HG03558 (cell line): ENCODE measurements at regions not wholly inside any gene's neighbourhood (a gene's known extent, or its start where the extent isn't known, plus 50 kb on each side); places are given as distances from the start of the nearest gene placed in this dataset.
"Not testable (repeated sequence)": the region's sequence is repeated elsewhere in the genome, so short reads cannot be mapped to it uniquely, and the experiment has no call there.

Experiments used
- ATAC-seq: cut with Tn5 transposase; IDR thresholded peaks from one replicate; pipeline ENCODE4 v1.9.1; 2021; ENCODE audit warnings: moderate number of reproducible peaks; ENCODE audit not compliant: unreplicated experiment; ENCODE audit errors: extremely low read depth

DNA sequence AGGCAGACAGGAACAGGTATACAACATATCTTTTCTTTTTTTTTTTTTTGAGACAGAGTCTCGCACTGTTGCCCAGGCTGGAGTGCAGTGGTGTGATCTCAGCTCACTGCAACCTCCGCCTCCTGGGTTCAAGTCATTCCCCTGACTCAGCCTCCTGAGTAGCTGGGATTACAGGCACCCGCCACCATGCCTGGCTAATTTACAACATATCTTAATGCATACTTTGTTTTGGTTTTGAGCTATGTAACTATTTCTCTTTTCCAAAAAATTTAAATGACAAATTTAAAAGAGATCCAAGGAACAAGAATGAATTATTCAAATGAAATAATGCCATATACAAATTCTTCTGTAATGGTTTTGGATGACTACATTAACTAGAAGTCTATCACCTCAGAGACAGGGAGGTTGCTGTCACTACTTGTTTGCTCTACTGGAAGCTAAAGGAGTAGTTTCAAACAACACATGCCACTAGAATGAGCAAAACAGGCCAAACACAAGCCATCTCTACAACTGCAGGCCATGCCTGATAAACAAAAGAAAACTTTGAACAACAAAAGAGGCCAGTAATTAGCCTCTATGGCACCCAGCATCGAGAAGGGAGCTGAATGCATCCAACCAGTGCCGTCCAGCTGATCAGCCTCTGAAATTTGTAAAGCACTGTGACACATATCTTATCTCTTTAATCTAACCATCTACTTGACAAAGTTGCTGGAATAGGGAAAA lies 133.6 kb upstream of the VOPP1 start:
- ATAC-seq: not testable (repeated sequence)

DNA sequence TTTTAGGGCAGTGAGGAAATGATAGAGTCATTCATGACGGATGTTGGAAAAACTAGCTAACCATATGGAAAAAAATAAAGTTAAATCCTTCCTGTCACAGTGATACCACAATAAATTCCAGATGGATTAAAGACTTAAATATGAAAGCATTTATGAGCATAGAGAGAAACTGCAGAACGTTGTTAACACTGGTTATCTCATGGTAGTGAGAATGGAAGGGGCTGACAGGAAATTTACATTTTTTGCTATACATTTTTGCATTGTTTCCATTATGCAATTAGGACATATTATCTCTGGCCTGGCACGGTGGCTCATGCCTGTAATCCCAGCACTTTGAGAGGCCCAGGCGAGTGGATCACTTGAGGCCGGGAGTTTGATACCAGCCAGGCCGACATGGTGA lies 130.5 kb upstream of the VOPP1 start:
- not testable (repeated sequence) for ATAC-seq

- not testable (repeated sequence) for ATAC-seq
These were observed 127.1 kb upstream of the VOPP1 start for GRCh38 chr7:55699450-55699842.

- ATAC-seq: peak; percentile 95
These were observed 126.5 kb upstream of the VOPP1 start for GRCh38 chr7:55698607-55699449.

DNA sequence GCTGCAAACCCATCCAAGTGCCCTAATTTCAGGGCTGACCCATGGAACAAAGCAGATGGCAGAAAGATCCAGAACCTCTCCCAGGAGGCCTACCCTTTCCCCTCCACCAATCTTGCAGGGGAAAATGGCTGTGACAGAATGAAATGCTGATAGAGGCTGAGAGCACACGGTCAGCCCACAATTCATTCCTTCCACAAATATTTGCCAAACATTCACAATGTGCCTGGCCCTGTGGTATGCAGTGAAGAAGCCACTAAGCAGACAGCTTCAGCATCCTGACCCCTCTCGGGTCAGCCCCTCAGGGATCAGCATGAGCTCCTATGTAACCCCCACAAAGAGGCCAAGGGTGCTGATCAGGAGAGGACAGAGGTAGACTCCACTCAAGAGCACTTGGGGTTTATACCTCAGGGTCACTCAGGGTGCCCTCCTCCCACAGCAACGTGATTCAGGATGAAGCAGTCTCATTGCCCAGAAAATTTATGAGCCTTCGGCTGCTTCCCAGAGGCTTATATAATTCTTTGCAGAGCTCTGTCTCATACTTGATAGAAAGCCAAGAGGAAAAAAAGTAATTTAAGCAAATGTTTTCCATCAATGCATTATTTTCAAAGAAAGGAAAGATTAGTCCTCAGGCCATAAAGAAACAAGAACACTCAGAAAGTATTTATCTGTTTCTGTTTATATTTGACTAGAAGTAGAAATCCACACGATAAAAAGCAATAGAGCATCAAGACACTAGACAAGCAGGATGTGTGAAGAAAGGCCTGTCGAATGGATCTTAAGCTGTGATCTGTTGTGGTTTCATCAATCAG lies 123.8 kb upstream of the VOPP1 start:
- not testable (repeated sequence) for ATAC-seq

- not testable (repeated sequence) for ATAC-seq
These were observed 122.2 kb upstream of the VOPP1 start for GRCh38 chr7:55694484-55694883.

GRCh38 chr7:55688684-55689681 lies 116.7 kb upstream of the VOPP1 start:
- ATAC-seq: not testable (repeated sequence)

GRCh38 chr7:55688261-55688660 lies 116.0 kb upstream of the VOPP1 start:
- not testable (repeated sequence) for ATAC-seq

DNA sequence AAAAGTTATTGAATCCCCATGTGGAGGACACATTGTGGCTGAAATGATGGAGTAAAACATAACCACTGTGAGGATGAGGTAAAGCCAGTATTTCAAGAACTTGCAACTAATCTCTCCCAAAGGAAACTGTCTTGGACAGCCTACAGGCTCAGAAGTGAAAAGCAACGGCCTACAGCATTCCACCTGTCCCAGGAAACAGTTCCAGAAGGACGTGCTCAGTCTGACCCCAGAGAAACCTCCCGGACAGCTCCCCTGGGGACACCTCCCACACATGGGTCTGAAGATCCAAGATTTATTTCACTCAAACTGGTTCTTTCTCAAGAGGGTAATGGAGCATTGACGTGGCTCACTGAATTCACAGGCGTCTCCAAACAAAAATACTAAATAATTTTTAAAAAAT lies 115.0 kb upstream of the VOPP1 start:
- ATAC-seq: not testable (repeated sequence)

DNA sequence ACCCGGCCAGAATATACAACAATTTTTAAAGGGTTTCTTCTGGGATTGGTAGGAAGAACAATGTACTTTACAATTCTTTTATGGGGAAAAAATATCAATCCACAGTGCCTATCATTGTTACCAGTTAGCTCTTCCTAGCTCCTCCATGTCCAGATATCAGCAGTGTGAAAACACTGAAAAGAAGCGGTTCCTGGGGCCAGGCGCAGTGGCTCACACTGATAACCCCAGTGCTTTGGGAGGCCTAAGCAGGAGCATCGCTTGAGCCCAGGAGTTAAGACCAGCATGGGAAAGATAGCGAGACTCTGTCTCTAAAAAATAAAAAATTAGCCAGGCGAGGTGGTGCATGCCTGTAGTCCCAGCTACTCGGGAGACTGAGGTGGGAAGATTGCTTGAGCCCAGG lies 114.5 kb upstream of the VOPP1 start:
- ATAC-seq: not testable (repeated sequence)

DNA sequence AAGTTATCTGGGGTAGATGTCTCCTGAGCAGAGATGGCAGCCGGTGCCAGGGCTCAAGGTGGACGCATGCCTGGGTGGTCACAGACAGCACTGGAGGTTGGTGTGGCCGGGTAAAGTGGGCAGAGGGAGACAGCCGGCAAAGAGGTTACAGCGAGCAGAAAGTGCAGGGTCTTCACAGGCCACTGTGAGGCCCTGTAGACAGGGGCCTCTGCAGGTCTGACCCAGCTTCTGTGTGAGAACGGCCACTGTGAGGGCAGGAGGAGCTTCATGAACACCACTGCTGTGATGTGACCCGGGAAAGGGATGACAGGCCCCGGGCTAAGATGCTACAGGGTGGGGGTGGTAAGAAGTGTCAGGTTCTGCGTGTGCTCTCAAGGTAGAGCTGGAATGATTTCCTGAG lies 111.2 kb upstream of the VOPP1 start:
- ATAC-seq: not testable (repeated sequence)

GRCh38 chr7:55675589-55675988 lies 103.3 kb upstream of the VOPP1 start:
- not testable (repeated sequence) for ATAC-seq

DNA sequence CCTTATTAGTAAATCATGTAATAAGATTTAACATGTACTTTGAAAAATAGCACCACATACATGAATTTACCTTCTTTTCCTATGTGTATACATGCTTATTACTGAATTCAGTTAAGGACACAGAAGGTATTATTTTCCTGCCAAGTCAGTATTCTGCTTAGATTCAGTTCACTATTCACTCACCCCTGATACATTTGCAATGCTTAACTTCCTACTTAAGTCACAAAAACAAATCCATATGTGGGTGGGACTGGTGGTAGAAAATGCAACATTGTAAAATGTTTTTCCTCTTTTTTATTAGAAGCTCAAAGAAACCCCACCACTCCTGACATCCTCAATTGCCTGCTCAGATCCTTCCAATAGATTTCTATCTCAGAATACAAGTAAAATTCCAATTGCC lies 101.2 kb upstream of the VOPP1 start:
- ATAC-seq: not testable (repeated sequence)

GRCh38 chr7:55672084-55672483 lies 99.8 kb upstream of the VOPP1 start:
- ATAC-seq: not testable (repeated sequence)

DNA sequence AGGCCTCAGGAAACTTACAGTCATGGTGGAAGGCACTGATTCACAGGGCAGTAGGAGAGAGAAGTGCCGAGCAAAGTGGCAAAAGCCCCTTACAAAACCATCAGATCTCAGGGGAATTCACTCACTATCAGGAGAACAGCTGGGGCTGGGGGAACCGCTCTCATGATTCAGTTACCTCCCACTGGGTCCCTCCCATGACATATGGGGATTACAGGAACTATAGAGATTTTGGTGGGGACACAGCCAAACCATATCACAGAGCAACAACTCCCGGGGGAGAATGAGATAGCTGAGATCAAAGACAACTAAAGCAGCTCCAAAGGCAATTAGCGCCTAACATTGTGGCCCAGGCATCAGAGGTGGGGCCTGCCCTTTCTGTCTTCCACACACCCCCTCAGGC lies 85.4 kb upstream of the VOPP1 start:
- ATAC-seq: no peak

GRCh38 chr7:55651057-55651456 lies 78.8 kb upstream of the VOPP1 start:
- ATAC-seq: no peak

DNA sequence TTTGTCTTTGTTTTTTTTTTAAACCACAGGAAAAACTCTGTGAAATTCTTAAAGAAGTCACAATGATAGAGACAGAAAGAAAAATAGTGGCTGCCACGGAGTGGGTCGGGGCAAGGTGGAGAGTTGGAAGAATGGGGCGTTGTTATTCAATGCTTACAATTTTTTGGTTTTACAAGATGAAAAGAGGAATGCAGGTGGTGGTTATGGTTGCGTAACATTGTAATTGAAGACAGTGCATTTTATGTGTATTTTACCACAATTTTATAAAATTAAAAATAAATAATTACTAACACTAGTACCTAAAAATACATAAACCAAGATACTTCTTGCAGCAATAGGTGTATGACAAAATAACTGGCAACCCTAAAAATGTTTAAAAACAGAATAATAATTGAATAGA lies 76.9 kb upstream of the VOPP1 start:
- ATAC-seq: no peak

DNA sequence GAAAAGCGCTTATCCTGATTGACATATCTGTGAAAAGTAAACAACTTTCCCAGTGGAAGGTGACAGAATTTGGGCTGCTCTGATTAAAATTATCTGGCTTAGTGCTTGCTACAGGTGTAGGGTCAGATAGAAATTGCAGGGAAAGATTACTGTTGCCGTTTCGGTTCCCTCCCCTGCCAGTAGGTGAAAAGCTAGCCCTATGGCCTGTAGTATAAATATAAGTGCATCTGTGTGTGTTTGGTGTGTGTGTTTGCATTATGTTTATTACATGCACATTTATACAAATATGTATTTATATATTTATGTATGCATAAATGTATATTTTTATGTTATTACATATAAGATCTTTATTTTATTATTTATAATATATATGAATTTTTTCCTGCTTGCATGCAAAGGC lies 72.3 kb upstream of the VOPP1 start:
- ATAC-seq: no peak

DNA sequence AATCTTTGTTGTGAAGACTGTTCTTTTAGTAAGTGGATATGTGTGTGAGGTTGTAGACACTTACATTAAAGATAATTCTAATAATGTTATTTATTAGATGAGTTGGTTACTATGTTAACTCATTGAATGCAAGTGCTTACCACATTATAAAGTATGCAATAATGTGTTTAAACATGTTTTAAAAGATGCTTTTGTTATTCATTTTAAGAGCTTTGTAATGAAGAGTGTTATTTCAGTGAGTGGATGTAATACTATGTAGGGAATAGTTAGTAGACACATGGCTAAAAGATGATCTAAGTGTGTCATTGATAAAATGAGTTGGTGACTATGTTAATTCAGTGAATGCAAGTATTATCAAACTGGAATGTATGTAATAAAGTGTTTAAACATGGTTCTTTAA lies 70.0 kb upstream of the VOPP1 start:
- no peak for ATAC-seq
